ENCODE measurements at regions not wholly inside any gene's neighbourhood (a gene's known extent, or its start where the extent isn't known, plus 50 kb on each side); places are given as distances from the start of the nearest gene placed in this dataset.

DNA sequence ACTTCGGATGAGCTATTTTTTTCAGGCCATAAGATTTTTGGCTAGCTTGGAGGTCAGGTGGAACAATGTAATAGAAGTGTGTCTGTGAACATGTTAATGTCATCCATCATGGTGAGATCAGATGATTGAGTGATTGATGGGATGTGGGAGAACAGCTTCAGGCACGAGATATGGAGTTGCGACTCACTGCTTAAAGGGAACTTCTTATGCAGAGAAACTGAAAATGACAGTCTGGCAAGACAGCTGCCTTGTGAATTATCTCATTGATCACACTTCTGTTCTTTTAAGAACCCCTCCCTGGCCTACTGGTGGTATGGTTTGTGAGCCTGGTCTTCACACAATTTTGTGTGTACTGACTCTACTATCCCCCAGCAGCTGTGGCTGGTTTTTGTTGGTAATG lies 96.0 kb downstream of the OLFM4 start:
- Mint-ChIP-seq H3K36me3 (ENCODE audit: insufficient read depth) (no peaks in the 10 kb centered on the region), H3K27me3 (peaks cover 3% of the 10 kb centered on the region), H3K4me3 (ENCODE audit: low read depth) (no peak overlapping the region), H3K9me3 (ENCODE audit: low read depth) (no peaks in the 10 kb centered on the region), H3K27ac (no peak overlapping the region), H3K4me1 (ENCODE audit: low read depth) (no peaks in the 10 kb centered on the region)
- TF ChIP-seq, protein P1, sequence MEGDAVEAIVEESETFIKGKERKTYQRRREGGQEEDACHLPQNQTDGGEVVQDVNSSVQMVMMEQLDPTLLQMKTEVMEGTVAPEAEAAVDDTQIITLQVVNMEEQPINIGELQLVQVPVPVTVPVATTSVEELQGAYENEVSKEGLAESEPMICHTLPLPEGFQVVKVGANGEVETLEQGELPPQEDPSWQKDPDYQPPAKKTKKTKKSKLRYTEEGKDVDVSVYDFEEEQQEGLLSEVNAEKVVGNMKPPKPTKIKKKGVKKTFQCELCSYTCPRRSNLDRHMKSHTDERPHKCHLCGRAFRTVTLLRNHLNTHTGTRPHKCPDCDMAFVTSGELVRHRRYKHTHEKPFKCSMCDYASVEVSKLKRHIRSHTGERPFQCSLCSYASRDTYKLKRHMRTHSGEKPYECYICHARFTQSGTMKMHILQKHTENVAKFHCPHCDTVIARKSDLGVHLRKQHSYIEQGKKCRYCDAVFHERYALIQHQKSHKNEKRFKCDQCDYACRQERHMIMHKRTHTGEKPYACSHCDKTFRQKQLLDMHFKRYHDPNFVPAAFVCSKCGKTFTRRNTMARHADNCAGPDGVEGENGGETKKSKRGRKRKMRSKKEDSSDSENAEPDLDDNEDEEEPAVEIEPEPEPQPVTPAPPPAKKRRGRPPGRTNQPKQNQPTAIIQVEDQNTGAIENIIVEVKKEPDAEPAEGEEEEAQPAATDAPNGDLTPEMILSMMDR (IDR thresholded peaks at IDR 0.05; ENCODE audit: unreplicated experiment) = no peak
- no peak for DNase-seq (ENCODE audit: low spot score, unreplicated experiment)

DNA sequence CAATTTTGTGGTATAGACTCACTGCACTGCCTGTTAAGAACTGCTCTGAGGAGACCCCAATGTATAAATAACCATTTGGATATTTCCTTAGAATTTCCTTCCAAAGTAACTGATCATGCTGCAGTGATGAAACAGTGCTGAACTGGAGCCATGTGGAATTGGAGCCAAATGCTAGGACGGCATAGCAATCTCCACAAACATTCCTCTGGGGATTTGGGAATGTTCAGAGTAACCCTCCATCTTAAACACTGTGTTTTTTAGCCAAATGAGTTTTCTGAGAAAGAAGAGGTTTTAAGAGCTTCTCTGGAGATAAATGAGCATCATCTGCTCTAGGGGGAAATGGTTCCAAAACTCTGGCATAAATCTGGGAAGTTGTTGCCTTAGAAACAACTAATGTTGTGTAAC lies 98.2 kb downstream of the OLFM4 start:
- Mint-ChIP-seq H3K4me3 (ENCODE audit: low read depth) (no peak overlapping the region), H3K36me3 (ENCODE audit: insufficient read depth) (no peaks in the 10 kb centered on the region), H3K4me1 (ENCODE audit: low read depth) (no peaks in the 10 kb centered on the region), H3K9me3 (ENCODE audit: low read depth) (no peaks in the 10 kb centered on the region), H3K27me3 (peaks cover 3% of the 10 kb centered on the region), H3K27ac (no peak overlapping the region)
- DNase-seq (ENCODE audit: low spot score, unreplicated experiment) = no peak
- TF ChIP-seq, protein P1 (IDR thresholded peaks at IDR 0.05; ENCODE audit: unreplicated experiment) = no peak

DNA sequence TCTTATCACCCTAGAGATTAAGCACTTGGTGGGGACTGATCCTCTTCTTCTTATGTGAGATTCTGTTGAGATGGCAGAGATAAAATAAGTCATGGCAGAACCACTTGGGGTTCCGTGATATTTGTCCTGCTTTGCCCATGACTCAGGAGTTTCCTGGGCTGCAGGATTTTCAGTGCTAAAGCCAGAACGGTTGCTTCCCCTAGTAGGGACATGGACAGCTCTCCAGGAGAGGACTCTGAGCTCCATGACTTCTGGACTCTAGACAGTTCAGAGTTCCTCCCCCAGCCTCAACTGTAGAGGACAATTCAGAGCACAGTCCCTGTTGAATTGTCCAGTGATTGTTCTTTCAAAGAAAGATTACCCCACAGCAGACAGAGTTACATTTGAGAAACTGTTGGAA lies 98.8 kb downstream of the OLFM4 start:
- H3K36me3 Mint-ChIP-seq (ENCODE audit: insufficient read depth) = no peaks in the 10 kb centered on the region
- TF ChIP-seq, protein P1 (IDR thresholded peaks at IDR 0.05; ENCODE audit: unreplicated experiment) = no peak
- no peak for DNase-seq (ENCODE audit: low spot score, unreplicated experiment)
- H3K9me3 Mint-ChIP-seq (ENCODE audit: low read depth) = no peaks in the 10 kb centered on the region
- H3K27me3 Mint-ChIP-seq = peaks cover 5% of the 10 kb centered on the region
- no peaks in the 10 kb centered on the region for H3K4me1 Mint-ChIP-seq (ENCODE audit: low read depth)
- no peak overlapping the region for H3K4me3 Mint-ChIP-seq (ENCODE audit: low read depth)
- no peak overlapping the region for H3K27ac Mint-ChIP-seq

DNA sequence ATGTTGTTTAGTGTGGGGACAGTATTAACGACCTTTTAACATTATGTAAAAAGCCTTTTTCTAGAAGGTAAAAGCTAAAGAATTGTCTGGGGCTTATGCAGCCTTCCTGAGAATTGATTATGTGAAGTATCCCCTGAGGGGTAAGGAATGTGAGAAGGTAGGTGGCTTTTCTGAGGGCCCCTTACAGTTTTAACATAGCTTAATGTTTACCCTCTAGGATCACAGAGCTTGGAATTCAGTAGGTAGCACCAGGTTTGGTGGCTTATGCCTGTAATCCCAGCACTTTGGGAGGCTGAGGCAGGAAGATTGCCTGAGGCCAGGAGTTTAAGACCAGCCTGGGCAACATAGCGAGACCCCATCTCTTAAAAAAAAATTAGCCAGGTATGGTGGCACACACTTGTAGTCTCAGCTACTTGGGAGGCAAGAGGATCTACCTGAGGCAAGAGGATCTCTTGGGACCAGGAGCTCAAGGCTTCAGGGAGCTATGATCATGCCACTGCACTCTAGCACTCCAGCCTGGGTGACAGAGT lies 101.3 kb downstream of the OLFM4 start:
- DNase-seq (ENCODE audit: low spot score, unreplicated experiment) = no peak
- Mint-ChIP-seq H3K4me1 (ENCODE audit: low read depth) (no peaks in the 10 kb centered on the region), H3K27me3 (peaks cover 6% of the 10 kb centered on the region), H3K4me3 (ENCODE audit: low read depth) (no peak overlapping the region), H3K9me3 (ENCODE audit: low read depth) (no peaks in the 10 kb centered on the region), H3K36me3 (ENCODE audit: insufficient read depth) (no peaks in the 10 kb centered on the region), H3K27ac (no peak overlapping the region)
- TF ChIP-seq, protein P1 (IDR thresholded peaks at IDR 0.05; ENCODE audit: unreplicated experiment) = no peak

DNA sequence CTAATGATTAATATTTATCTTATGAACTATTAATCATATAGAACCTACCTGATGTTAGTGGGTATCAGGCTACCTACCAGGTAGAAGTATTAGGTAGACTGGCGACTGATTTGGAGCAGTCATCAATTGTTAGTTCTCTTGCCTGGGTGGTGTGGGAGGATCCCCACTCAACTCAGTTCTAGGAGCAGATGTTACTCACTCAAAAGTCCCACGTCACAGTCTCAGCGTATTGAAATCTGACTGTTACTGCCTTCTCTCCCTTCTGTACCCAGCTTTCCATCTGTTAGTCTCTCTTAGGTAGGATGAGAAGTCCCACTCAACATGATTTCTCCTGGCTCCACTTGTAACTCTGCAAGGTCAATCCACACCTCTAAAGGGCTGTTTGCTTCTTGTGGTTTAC lies 102.7 kb downstream of the OLFM4 start:
- TF ChIP-seq, protein P1 (IDR thresholded peaks at IDR 0.05; ENCODE audit: unreplicated experiment) = no peak
- DNase-seq (ENCODE audit: low spot score, unreplicated experiment) = no peak
- H3K27me3 Mint-ChIP-seq = peaks cover 6% of the 10 kb centered on the region
- H3K4me1 Mint-ChIP-seq (ENCODE audit: low read depth) = no peaks in the 10 kb centered on the region
- H3K4me3 Mint-ChIP-seq (ENCODE audit: low read depth) = no peak overlapping the region
- no peaks in the 10 kb centered on the region for H3K9me3 Mint-ChIP-seq (ENCODE audit: low read depth)
- no peak overlapping the region for H3K27ac Mint-ChIP-seq
- no peaks in the 10 kb centered on the region for H3K36me3 Mint-ChIP-seq (ENCODE audit: insufficient read depth)
